GM04503 (cell line): ENCODE measurements at regions not wholly inside any gene's neighbourhood (a gene's known extent, or its start where the extent isn't known, plus 50 kb on each side); places are given as distances from the start of the nearest gene placed in this dataset.
"Not testable (repeated sequence)": the region's sequence is repeated elsewhere in the genome, so short reads cannot be mapped to it uniquely, and the experiment has no call there.

Experiments
- DNase-seq: peaks from one replicate; pipeline ENCODE4 v3.0.0-alpha.2; 2012; ENCODE audit warnings: low read depth

DNA sequence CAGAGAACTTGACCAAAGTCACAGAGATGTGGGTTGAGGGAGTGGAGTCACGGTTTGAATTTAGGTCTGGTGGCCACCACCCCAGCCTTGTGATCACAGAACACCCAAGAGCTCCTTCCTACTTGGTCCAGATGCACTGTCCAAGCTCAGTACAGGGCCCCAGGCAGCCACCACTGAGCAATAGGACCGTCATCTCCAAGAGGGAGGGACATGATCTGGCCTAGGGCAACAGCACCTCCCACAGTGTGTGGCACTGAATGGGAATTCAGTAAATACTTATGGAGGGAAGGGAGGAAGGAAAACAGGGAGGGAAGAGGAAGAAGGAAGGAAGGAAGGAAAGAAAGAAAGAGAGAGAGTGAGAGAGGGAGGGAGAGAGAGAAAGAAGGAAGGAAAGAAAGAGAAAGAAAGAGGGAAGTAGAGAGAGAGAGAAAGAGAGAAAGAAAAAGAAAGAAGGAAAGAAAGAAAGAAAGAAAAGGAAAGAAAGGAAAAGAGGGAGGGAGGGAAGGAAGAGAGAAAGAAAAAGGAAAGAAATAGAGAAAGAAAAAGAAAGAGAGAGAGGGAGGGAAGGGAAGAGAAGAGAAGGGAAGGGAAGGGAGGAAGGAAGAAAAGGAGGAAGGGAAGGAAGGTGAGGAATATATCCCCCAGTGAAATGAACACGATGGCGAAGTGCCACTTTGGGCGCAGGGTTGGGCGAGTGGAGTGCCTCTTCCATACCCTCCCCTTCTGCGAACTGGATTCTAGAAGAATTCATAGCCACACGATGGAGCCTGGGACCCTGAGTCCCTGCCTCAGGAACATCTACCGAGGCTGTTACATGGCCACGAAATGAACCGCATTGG is 243.7 kb downstream of the TFAP2C start:
- DNase-seq: no peak

GRCh38 chr20:56873836-56874235 is 244.7 kb downstream of the TFAP2C start:
- no peak for DNase-seq

GRCh38 chr20:56875052-56875659 is 246.1 kb downstream of the TFAP2C start:
- peak; percentile 34 for DNase-seq

DNA sequence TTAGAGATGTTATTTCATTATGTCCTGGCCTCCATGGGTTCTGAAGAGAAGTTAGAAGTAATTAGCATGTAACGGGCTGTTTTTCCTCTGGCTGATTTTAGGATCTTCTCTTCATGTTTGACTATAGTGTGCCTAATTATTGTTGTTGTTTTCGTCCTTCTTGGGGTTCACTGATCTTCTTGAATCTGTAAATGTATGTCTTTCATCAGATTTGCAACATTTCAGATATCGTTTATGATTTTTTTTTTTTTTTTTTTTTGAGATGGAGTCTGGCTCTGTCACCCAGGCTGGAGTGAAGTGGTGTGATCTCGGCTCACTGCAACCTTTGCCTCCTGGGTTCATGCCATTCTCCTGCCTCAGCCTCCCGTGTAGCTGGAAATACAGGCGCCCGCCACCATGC is 246.7 kb downstream of the TFAP2C start:
- DNase-seq: no peak

GRCh38 chr20:56885521-56885920 is 256.4 kb downstream of the TFAP2C start:
- DNase-seq: no peak

GRCh38 chr20:56890011-56890410 is 260.9 kb downstream of the TFAP2C start:
- no peak for DNase-seq

DNA sequence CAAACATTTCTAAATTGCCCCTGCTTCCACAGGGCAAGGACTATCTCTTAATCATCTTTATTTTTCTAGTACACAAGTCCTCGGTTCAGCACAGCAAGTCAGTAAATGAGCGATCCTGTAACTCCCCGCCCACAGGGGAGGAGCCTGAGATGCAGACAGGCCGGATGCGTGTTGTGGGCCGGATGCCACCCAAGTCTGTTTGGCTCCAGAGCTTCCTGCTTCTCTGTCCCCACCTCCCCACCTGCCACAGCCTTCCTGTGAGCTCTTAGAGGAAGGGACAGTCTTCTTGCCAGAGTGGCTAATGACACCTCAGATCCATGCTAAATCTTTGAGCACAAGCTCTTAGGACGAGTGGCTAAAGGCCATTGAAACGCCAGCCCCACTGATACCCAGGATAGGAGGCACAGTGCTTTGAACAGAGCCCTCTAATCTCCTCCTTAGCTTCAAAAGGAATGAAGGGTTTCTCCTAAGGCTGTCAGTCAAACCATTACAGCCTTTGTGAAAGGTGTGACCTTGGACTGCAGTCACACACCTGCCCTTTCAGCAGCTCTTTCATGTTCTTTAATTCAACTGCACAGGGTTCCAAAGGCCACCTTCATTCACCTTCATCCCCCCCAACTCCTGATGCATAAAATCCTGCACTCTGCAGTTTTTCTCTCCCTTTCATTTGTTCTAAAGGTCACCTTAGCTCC is 264.3 kb downstream of the TFAP2C start:
- no peak for DNase-seq

GRCh38 chr20:56896447-56896846 is 267.3 kb downstream of the TFAP2C start:
- no peak for DNase-seq

- DNase-seq: no peak
Observed at GRCh38 chr20:56897318-56897957, 268.3 kb downstream of the TFAP2C start.

DNA sequence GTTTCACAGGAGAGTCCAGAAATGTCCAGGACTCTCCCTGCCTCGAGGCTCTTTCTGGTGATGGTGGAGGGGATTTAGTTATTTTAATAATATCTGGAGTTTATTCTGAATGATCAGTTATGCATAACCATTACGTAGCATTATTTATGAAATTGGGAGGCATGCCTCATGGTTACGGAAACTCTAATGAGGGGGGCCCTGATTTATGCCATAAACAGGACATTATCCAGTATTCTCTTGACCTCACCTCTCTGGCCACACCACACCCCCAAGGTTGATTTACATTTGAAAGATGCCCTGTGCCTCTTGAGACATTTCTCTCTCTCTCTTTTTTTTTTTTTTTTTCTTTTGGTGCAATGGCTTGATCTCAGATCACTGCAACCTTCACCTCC is 268.8 kb downstream of the TFAP2C start:
- DNase-seq: no peak

GRCh38 chr20:56899506-56899905 is 270.4 kb downstream of the TFAP2C start:
- no peak for DNase-seq

DNA sequence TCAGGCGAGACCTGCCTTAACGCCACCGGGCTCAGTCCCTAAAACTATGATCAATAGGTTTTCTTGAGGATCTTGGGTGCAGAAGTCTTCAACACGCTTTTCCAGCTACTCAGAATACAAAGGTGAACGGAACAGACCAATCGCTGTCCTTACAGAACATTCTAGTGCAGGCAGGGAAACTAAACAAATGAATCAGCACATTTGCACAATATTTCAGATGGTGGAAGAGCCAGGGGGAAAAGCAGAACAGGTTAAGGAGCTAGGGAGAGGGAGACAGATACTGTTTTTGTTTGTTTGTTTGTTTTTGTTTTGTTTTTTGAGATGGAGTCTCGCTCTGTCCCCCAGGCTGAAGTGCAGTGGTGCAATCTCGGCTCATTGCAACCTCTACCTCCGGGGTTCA is 271.1 kb downstream of the TFAP2C start:
- DNase-seq: no peak

GRCh38 chr20:56903421-56903820 is 274.3 kb downstream of the TFAP2C start:
- DNase-seq: no peak

DNA sequence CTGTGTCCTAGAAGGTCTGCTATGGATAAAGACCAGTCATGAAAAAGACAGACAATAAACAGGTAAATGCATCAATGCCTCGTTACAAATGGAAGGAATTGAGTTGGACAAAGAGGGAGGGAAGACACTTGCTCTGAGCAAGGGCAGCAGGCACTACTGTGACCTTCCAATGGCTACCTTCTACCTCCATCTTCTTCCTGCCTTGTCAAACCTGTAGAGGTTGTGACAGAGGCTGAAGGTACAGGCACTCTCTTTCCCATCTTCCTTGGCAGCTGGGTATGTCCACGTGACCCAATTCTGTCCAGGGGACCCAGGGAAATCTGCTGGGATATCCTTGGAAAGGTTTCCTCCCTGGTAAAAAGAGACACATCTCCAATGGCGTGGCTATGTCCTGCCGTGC is 274.8 kb downstream of the TFAP2C start:
- no peak for DNase-seq

- DNase-seq: no peak
Observed at GRCh38 chr20:56909918-56910714, 281.0 kb downstream of the TFAP2C start.

DNA sequence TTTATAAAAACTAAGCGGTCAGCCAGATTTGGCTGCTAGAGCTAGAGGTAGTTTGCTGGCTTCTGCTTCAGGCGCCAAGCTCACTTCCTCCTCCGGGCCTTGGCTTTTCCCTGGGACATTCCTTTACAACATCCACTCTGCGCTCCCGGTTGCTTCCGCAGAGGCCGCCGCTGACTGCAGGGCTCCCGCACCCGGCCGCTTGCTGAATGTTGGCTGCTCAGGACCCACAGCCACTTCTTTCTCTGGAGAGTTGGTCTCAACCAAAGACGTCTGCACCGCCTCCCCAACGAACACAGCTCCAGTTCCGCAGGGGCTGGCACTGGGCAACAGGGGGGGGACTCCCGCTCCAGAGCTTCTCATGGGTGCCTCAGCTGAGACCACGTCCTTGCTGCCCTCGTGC is 282.8 kb downstream of the TFAP2C start:
- DNase-seq: no peak

DNA sequence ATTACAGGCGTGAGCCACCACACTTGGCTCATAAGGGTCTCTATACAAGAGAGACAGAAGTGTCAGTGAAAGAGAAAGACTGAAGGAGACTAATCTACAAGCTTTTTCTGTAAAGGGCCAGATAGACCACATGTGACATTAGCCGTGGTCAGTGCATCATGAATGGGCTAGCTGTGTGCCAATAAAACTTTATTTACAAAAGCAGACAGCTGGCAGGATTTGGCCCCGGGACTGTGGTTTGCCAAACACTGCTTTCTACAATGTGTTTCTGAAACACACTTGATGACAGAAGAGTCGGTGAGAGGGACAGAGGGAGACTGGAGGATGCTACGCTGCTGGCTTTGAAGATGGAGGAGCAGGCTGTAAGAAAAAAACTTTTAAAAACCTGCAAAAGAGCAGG is 285.4 kb downstream of the TFAP2C start:
- DNase-seq: no peak

- no peak for DNase-seq
Observed at GRCh38 chr20:56916345-56916622, 287.2 kb downstream of the TFAP2C start.

DNA sequence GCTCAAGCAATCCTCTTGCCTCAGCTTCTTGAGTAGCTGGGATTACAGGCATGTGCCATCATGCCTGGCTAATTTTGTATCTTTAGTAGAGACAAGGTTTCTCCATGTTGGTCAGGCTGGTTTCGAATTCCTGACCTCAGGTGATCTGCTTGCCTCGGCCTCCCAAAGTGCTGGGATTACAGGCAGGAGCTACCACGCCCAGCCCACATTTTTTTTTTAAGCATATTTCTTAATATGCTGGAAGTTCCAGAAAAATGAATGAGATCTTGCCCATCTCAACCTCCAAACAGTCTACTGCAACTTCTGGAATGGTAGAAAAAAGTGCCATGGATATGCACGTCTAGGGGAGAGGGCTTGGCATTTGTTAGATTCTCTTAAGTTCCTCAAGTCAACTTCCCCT is 290.9 kb downstream of the TFAP2C start:
- DNase-seq: not testable (repeated sequence)

- DNase-seq: no peak
Observed at GRCh38 chr20:56922497-56922896, 293.4 kb downstream of the TFAP2C start.

DNA sequence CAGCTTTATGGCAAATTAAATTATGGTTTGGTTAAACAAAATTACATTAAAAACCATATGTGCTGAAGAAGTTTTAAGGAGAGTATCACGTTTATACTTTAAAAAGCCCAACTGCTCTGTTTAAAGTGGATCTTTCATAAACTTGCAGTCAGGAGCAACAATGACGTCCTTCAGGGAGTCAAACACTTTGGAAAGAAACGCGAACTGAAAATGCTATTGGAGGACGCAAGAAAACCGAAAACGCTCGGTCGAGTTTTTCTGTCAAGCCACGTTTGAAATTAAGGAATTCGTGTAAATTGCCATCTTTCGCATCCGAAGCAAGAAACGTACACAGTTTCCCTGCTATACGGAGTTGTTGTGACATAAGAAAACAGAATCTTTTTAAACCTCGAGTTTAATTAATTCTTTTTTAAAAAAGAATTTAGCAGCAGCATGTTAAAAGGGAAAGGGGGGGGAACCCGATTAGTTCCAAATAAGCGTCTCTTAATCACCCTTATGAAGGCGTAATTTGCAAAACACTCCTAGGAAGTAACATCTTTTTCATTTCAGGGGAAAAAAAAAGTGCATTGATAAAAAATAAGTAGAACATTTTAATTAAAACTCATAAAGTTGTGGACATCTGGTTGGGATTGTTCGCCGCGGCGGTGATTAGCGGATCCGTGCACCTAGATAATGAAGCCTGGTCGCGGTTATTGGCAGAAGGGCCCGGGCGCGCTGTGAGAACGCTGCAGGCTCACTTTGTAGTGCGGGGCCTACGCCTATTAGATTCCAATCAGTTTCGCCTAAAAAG is 295.4 kb downstream of the TFAP2C start:
- no peak for DNase-seq
